Skeletal muscle cell (primary cell): ENCODE measurements at regions not wholly inside any gene's neighbourhood (a gene's known extent, or its start where the extent isn't known, plus 50 kb on each side); places are given as distances from the start of the nearest gene placed in this dataset.

Experiments used
- DNase-seq: peaks from one replicate; pipeline ENCODE4 v3.0.0-alpha.2; 2010; ENCODE audit warnings: low read depth
- H3K4me3 ChIP-seq: 2 replicates; pipeline ENCODE4 v1.5.1; 2011; ENCODE audit warnings: low read depth, mild to moderate bottlenecking, control low read depth, low read length, moderate library complexity

- DNase-seq = no peak
- no peak overlapping the region for H3K4me3 ChIP-seq
Observed at GRCh38 chr2:128444816-128445522, 126.3 kb upstream of the HS6ST1 start.

- no peak overlapping the region for H3K4me3 ChIP-seq
- DNase-seq = no peak
Observed at GRCh38 chr2:128445523-128445900, 126.8 kb upstream of the HS6ST1 start.

DNA sequence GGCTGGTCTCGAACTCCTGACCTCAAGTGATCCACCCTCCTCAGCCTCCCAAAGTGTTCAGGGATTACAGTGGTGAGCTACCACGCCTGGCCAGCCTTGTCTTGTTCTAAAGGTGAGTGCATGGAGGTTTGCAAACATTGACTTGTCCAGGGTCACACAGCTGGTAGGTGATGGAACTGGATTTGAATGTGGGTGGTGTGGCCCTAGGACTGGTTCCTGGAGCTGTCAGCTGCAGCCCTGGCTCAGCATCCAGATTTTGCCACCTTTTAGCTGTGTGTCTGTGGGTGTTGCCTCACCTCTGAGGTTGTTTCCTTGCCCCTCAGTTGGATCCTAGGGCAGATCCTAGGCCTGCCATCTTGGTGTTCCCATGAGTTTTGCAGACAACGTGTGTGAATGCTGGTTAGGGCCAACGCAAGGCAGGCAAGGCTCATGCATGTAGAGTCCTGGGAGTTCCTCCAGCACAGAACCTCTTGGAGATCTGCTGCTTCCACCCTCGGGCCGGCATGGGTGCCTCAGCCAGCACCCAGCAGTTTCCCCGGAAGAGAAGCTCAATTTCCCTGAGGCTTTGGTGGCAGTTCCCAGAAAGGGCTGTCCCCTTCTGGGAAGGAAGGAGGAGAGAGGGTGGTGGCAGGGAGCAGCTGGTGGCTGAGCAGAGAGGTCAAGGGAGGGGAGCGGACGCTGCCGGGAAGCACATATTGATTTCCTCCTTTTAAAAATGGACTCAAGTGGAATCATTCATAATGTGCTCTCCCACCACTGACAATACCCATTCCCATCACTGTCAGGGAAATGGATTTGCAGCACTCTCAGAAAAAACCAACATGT is 127.6 kb upstream of the HS6ST1 start:
- DNase-seq = no peak

GRCh38 chr2:128446874-128447537 is 128.3 kb upstream of the HS6ST1 start:
- no peak overlapping the region for H3K4me3 ChIP-seq
- DNase-seq = no peak

More for the DNA sequence above, 127.6 kb upstream of the HS6ST1 start:
- H3K4me3 ChIP-seq = no peak overlapping the region

DNA sequence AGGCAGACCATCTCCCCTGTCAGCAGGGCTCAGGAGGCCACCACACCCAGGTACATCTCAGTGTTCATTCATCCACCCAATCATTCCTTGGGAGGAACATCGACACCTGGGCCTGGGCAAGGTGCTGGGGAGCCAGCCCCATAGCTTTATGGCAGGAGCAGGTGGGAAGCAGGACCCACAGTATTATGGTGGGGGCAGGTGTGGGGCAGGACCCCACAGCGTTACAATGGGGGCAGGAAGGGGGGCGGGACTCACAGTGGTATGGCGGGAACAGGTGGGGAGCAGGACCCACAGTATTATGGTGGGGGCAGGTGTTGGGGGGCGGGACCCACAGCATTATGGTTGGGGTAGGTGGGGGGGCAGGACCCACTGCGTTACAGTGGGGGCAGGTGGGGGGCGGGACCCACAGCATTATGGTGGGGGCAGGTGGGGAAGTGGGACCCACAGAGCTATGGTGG is 128.9 kb upstream of the HS6ST1 start:
- H3K4me3 ChIP-seq = no peak overlapping the region
- no peak for DNase-seq

DNA sequence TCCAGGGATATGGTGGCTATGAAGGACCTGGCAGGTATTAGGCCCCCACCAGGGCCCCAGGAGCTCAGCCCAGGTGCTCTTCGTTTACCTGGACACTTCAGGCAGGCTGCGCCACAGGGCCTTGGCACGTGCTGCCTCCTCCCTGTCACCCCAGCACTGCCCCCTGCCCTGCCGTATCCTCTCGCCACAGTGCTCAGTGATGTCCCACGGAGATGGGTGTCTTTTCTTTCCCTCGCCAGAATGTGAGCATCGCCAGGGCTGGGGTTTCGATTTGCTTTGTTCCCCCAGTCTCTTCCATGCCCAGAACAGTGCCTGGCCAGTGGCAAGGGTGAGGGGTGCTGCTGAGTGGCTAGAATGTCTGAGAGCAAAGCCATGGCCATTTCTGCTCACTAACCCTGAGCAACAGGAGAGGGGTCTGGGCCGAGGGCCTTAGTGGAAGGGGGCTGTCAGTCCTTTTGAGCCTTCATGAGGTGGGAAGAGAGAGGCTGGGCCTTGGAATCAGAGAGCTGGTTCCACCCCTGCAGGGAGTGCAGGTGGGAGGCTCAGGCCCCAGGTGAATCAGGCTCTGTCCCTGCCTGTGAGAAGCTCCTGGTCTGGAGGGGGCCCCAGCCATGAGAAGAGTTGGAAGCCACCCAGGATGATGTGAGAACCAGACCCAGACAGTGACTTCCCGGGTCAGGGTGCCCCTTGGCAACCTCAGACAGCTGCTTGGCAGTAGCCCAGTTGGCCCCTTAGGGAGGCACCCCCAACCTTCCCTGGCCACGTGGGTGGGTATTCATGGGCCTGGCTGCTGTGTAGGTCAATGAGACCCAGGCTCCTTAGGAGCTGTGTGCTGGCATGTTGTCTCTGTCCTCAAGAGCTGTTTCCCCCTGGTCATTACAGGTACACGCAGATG is 129.9 kb upstream of the HS6ST1 start:
- DNase-seq = no peak
- H3K4me3 ChIP-seq = no peak overlapping the region

DNA sequence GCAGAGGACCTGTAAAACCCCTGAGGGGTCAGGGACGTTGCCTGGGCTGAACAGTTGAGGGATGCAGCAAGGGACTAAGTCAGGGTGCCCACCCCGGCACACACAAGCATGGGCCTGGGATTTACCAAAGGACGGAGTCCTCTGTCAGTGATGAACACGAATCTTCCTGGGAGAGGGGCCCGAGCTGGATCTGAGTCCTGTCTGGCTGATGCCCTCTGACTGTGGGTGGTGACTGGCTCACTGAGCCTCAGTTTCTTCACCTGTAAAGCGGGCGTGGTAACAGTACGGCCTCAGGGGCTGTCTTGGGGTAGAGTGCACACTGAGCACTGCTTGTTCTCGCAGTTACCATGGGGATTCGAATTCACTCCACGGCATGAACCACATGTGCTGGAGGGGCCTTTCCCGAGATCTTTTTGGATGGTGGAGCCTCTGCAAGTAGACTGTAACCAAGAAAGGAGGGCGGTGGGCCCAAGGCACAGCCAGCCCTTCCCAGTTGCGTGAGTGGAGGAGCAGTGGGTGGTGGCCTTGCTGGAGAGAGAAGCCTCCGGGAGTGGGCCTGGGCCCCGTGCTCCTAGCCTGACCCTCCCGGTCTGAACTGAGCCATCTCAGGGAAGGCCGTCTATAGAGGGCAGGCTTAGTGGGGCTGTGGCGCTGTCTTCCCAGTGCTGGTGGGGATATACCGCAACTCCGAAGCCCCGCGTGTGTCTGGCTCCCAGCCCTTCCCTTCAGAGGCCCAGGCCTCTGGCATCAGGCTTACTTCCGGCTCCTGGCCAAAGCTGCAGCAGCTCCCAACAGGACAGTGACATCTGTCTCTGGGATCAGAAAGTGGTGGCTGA is 130.8 kb upstream of the HS6ST1 start:
- H3K4me3 ChIP-seq = no peak overlapping the region
- no peak for DNase-seq

- DNase-seq = no peak
- H3K4me3 ChIP-seq = no peak overlapping the region
Observed at GRCh38 chr2:128450211-128451024, 131.8 kb upstream of the HS6ST1 start.

GRCh38 chr2:128451084-128452023 is 132.7 kb upstream of the HS6ST1 start:
- H3K4me3 ChIP-seq = no peak overlapping the region
- no peak for DNase-seq

DNA sequence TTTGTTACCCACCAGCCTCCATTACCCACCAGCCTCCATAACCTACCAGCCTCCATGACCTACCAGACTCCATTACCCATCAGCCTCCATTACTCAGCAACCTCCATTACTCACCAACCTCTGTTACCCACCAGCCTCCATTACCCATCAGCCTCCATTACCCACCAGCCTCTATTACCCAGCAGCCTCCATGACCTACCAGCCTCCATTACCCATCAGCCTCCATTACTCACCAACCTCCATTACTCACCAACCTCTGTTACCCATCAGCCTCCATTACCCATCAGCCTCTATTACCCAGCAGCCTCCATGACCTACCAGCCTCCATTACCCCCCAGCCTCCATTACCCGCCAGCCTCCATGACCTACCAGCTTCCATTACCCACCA is 133.3 kb upstream of the HS6ST1 start:
- DNase-seq = no peak
- H3K4me3 ChIP-seq = no peak overlapping the region

DNA sequence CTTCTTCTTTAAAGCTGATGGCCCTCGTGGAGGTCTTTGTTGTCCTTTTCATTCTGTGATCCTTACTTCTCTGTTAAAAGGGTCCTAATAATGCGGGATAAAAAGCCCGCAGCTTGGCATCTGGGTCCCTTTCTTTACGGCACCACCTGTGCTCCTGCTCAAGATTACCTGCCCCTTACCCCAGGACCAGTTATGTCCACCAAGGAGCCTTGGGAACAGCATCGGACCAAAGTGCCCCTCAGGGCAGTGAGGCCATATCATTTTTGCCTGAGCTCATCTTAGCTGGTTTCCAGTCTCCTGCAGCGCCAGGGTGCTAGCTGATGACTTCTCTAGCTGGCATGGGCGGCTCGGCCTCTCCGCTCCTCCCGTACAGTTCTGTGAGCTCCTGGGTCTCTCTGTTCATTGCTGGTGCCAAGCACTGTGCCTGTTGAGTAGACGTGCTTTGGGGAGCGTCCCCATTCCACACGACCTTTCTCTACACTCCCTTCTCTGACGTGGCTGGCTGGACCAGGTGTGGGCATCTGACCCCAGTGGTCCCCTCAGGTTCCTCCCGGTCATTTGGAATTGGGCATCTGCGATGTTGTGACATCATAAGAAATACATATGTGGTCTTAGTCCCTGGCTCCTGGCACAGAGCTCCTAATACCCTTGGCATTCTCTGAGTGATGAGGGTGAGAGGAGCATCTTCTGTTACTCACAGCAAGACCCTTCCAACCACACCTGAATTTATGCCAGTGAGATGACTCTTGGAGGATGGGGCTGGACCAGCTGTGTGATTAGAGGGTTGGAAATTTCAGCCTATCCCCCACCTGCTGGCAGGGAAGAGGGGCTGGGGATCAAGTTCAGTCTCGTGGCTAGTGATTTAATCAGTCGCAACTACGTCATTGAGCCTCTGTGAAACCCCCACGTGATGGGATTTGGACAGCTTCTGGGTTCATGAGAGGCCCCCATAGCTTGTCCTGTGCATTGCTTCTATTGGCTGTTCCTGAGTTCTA is 134.2 kb upstream of the HS6ST1 start:
- H3K4me3 ChIP-seq = no peak overlapping the region
- DNase-seq = no peak

DNA sequence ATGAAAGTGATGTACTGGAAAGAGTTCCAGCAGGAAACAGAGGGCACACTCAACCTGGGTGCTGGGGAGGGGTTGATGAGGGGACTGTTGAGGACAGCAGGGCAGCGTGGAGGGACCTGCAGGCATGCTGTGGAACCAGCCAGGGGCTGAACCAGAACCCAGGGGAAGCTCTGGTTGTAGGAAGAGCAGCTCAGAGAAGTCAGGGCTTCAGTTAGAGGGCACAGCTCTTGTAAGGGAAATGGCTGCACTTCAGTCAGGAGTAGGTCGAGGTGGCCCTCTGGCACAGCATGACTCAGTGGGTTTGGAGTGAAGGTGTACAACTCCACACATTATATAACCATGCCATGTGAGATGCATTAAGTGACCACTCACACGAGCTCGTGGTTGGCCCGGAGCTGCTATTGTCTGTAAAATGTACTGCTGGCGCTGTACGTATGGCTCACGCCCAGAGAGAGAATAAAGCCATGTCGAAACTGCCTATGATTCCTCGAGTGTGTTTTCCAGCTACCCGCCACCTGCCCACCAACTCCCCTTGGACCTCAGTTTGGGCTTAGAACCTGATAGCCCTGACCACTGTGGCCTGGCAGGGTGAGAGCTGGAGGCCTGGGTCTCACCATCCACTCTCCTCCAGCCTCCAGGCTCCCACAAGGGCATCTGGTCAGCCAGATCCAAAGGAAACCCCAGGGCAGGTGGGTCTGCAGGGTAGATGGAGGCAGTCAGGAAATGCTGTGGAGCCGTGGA is 136.5 kb upstream of the HS6ST1 start:
- no peak overlapping the region for H3K4me3 ChIP-seq
- no peak for DNase-seq

DNA sequence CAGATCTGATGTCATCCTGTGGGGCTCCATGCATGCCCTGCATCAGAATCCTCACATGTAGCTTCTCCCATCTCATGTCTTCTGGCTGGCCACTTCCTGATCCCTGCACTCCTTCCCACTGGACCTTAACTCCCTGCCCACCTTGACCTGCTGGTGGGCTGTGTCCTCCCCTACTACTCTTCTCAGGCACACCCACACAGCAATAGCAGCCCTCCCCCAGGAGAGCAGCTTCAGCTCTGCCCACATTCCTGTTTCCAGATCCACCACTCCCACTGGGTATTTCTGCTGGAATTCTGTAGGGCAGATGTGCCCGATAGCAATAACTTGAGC is 137.0 kb upstream of the HS6ST1 start:
- no peak overlapping the region for H3K4me3 ChIP-seq
- no peak for DNase-seq

DNA sequence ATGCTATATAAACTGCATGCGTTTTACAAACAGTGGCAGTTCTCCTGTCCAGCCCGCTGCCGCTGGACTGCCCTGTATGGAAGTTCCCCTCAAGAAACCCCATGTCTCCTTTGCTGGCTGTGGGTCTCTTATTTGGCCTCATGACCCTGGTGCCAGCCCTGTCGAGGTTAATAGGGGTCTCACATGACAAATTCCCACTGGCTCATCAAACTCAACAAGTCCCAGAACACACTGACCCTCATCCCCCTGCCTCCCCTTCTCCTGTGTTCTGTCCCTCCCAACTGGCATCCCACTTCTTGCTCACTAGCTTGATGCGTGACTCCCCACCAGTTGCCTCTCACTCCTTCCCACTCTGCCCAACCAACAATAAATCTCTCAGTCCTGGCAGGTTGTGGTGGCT is 137.6 kb upstream of the HS6ST1 start:
- DNase-seq = no peak

GRCh38 chr2:128457006-128457604 is 138.4 kb upstream of the HS6ST1 start:
- H3K4me3 ChIP-seq = no peak overlapping the region
- no peak for DNase-seq

More for the DNA sequence above, 137.6 kb upstream of the HS6ST1 start:
- no peak overlapping the region for H3K4me3 ChIP-seq
